ENCODE measurements at regions not wholly inside any gene's neighbourhood (a gene's known extent, or its start where the extent isn't known, plus 50 kb on each side); places are given as distances from the start of the nearest gene placed in this dataset.
"Not testable (repeated sequence)": the region's sequence is repeated elsewhere in the genome, so short reads cannot be mapped to it uniquely, and the experiment has no call there.

GRCh38 chr5:42267091-42267490 lies 156.1 kb upstream of the GHR start:
- H3K4me3 ChIP-seq (ENCODE audit: low read length): no peak overlapping the region
- TF ChIP-seq, protein P1, sequence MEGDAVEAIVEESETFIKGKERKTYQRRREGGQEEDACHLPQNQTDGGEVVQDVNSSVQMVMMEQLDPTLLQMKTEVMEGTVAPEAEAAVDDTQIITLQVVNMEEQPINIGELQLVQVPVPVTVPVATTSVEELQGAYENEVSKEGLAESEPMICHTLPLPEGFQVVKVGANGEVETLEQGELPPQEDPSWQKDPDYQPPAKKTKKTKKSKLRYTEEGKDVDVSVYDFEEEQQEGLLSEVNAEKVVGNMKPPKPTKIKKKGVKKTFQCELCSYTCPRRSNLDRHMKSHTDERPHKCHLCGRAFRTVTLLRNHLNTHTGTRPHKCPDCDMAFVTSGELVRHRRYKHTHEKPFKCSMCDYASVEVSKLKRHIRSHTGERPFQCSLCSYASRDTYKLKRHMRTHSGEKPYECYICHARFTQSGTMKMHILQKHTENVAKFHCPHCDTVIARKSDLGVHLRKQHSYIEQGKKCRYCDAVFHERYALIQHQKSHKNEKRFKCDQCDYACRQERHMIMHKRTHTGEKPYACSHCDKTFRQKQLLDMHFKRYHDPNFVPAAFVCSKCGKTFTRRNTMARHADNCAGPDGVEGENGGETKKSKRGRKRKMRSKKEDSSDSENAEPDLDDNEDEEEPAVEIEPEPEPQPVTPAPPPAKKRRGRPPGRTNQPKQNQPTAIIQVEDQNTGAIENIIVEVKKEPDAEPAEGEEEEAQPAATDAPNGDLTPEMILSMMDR (IDR thresholded peaks at IDR 0.05; ENCODE audit: insufficient read depth, low read depth, low read length, missing control alignments): no peak
- no peak for DNase-seq (ENCODE audit: low read depth)

DNA sequence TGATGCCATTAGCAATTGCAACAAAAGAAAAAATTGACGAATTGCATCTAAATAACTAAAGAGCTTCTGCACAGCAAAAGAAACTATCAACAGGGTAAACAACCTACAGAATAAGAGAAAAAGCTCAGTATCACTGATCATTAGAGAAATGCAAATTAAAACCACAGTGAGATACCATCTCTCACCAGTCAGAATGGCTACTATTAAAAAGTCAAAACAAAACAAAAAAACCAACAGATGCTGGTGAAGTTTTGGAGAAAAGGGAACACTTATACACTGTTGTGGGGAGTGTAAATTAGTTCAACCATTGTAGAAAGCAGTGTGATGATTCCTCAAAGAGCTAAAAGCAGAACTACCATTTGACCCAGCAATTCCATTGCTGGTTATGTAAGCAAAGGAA lies 155.1 kb upstream of the GHR start:
- not testable (repeated sequence) for DNase-seq (ENCODE audit: low read depth); H3K4me3 ChIP-seq (ENCODE audit: low read length)

DNA sequence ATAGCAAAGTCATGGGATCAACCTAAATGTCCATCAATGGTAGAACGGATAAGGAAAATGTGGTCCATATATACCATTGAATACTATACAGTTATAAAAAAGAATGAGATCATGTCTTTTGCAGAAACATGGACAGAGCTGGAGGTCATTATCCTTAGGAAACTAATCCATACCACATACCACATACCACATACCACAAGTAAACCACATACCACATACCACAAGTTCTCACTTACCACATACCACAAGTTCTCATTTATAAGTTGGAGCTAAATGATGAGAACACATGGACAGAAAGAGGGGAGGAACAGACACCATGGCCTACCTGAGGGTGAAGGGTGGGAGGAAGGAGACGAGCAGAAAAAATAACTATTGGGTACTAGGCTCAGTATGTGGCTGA lies 154.6 kb upstream of the GHR start:
- peak; percentile 5 for DNase-seq (ENCODE audit: low read depth)

GRCh38 chr5:42270771-42271170 lies 152.5 kb upstream of the GHR start:
- no peak overlapping the region for H3K4me3 ChIP-seq (ENCODE audit: low read length)
- no peak for DNase-seq (ENCODE audit: low read depth)
- TF ChIP-seq, protein P1 (IDR thresholded peaks at IDR 0.05; ENCODE audit: insufficient read depth, low read depth, low read length, missing control alignments): no peak

More for the DNA sequence above, 154.6 kb upstream of the GHR start:
- H3K4me3 ChIP-seq (ENCODE audit: low read length): no peak overlapping the region
- TF ChIP-seq, protein P1 (IDR thresholded peaks at IDR 0.05; ENCODE audit: insufficient read depth, low read depth, low read length, missing control alignments): no peak

GRCh38 chr5:42274913-42275312 lies 148.3 kb upstream of the GHR start:
- DNase-seq (ENCODE audit: low read depth): peak; percentile 2
- TF ChIP-seq, protein P1 (IDR thresholded peaks at IDR 0.05; ENCODE audit: insufficient read depth, low read depth, low read length, missing control alignments): no peak
- no peak overlapping the region for H3K4me3 ChIP-seq (ENCODE audit: low read length)

- TF ChIP-seq, protein P1 (IDR thresholded peaks at IDR 0.05; ENCODE audit: insufficient read depth, low read depth, low read length, missing control alignments): no peak
- no peak overlapping the region for H3K4me3 ChIP-seq (ENCODE audit: low read length)
- DNase-seq (ENCODE audit: low read depth): no peak
Measured at GRCh38 chr5:42277293-42277692, 145.9 kb upstream of the GHR start.

DNA sequence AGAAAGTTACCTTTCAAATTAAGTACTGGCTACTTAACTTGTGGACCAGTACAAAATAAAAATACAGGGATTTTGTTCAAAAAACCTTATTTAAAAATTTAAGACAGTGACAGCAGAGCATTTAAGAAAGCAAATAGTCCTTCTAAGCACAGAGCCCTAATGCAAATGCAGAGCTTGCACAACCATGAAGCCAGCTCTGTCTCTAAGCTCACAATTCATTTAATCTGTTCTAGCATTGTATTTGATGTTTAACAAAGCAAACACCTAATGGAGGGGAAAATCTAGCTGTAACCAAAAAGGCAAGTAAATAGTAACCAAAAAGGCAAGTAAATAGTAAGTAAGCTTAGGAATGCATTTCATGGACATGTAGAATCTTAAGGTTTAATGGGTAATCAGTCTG lies 138.7 kb upstream of the GHR start:
- H3K4me3 ChIP-seq (ENCODE audit: low read length): no peak overlapping the region
- DNase-seq (ENCODE audit: low read depth): no peak
- TF ChIP-seq, protein P1 (IDR thresholded peaks at IDR 0.05; ENCODE audit: insufficient read depth, low read depth, low read length, missing control alignments): no peak

DNA sequence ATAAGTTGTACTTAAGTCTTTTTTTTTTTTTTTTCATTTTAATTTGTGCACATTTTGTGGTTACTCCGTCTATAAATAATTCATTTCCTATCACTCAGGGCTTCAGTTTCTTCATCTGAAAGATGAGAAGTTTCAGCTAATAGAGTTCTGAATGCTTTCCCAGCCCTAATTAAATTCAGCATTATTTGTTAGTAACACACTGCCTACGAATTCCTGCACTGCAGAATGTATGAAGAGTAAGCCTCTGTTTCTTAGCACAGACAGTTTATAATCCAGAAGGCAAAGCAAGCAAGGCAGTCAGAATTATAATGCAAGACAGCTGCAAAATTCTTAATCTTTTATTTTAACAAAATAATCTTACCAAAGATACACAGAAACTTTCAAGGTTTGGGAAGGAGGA lies 138.0 kb upstream of the GHR start:
- no peak for DNase-seq (ENCODE audit: low read depth)
- no peak overlapping the region for H3K4me3 ChIP-seq (ENCODE audit: low read length)
- TF ChIP-seq, protein P1 (IDR thresholded peaks at IDR 0.05; ENCODE audit: insufficient read depth, low read depth, low read length, missing control alignments): no peak
